CD14-positive monocyte (primary cell): ENCODE measurements at regions not wholly inside any gene's neighbourhood (a gene's known extent, or its start where the extent isn't known, plus 50 kb on each side); places are given as distances from the start of the nearest gene placed in this dataset.

Experiments
- DNase-seq, 3 donors: peaks; one replicate each; pipeline ENCODE4 v3.0.0-alpha.2; 2011 to 2022
- H2AFZ ChIP-seq: 2 replicates; pipeline ENCODE4 v1.6.0; 2012; ENCODE audit warnings: mild to moderate bottlenecking, low read depth, low read length, inconsistent platforms; ENCODE audit not compliant: insufficient read depth, poor library complexity, severe bottlenecking
- H3K27ac ChIP-seq, 2 donors: 1 replicate in 1 of 2; 2 replicates in 1 of 2; pipeline ENCODE4 v1.5.1; 2012 to 2013; ENCODE audit warnings: low read length in 2 of 2, control low read depth in 1 of 2, inconsistent platforms in 1 of 2, low read depth in 1 of 2, mild to moderate bottlenecking in 1 of 2
- H3K27me3 ChIP-seq, 2 donors: one replicate each; pipeline versions ENCODE4 v1.6.0 to v1.6.1; 2011 to 2013; ENCODE audit warnings: low read length in 2 of 2; ENCODE audit not compliant: control insufficient read depth in 2 of 2, insufficient read depth in 2 of 2
- H3K36me3 ChIP-seq, 2 donors: replicated peaks in 1 of 2; 1 replicate in 1 of 2; 2 replicates in 1 of 2; pipeline versions ENCODE4 v1.5.1 to v1.6.1; 2012 to 2013; ENCODE audit warnings: low read length in 2 of 2, control low read depth in 1 of 2, inconsistent platforms in 1 of 2, mild to moderate bottlenecking in 1 of 2; ENCODE audit not compliant: insufficient read depth in 2 of 2, control insufficient read depth in 1 of 2
- H3K4me1 ChIP-seq, 2 donors: 1 replicate in 1 of 2; 2 replicates in 1 of 2; pipeline versions ENCODE4 v1.5.1 to v1.6.1; 2012 to 2013; ENCODE audit warnings: low read length in 2 of 2, control low read depth in 1 of 2, inconsistent platforms in 1 of 2, mild to moderate bottlenecking in 1 of 2, moderate library complexity in 1 of 2; ENCODE audit not compliant: insufficient read depth in 2 of 2, control insufficient read depth in 1 of 2
- H3K4me2 ChIP-seq: replicated peaks from 2 replicates; pipeline ENCODE3; 2012; ENCODE audit warnings: low read length, moderate library complexity, mild to moderate bottlenecking; ENCODE audit not compliant: poor library complexity, severe bottlenecking; ENCODE audit errors: extremely low read depth
- H3K4me3 ChIP-seq, 3 experiments: fragments of 200-600 bp in 1 of 3; sonication (generic) in 1 of 3; replicated peaks in 1 of 3; 1 replicate in 2 of 3; 2 replicates in 1 of 3; pipeline ENCODE4 v1.5.1; 2011 to 2013; ENCODE audit warnings: low read length in 3 of 3, mild to moderate bottlenecking in 3 of 3, control low read depth in 2 of 3, low read depth in 2 of 3, inconsistent platforms in 1 of 3, moderate library complexity in 1 of 3
- H3K79me2 ChIP-seq: 2 replicates; pipeline ENCODE4 v1.6.0; 2012; ENCODE audit warnings: mild to moderate bottlenecking, control low read depth, inconsistent platforms, low read length, moderate library complexity; ENCODE audit not compliant: insufficient read depth
- H3K9ac ChIP-seq: 2 replicates; pipeline ENCODE4 v1.6.0; 2017; ENCODE audit warnings: low read length, mild to moderate bottlenecking; ENCODE audit not compliant: insufficient read depth, poor library complexity, severe bottlenecking
- H3K9me3 ChIP-seq, 2 donors: replicated peaks in 1 of 2; 1 replicate in 1 of 2; 2 replicates in 1 of 2; pipeline versions ENCODE4 v1.5.1 to v1.6.1; 2012 to 2013; ENCODE audit warnings: low read length in 2 of 2, control low read depth in 1 of 2; ENCODE audit not compliant: control insufficient read depth in 1 of 2, insufficient read depth in 1 of 2
- H4K20me1 ChIP-seq: 2 replicates; pipeline ENCODE4 v1.6.0; 2012; ENCODE audit warnings: mild to moderate bottlenecking, low read length, control low read depth, moderate library complexity; ENCODE audit not compliant: insufficient read depth
- H3K27ac Mint-ChIP-seq, 7 donors: one replicate each; pipeline ENCODE4 v1.8.0; 2020; ENCODE audit warnings: mild to moderate bottlenecking in 7 of 7, mixed read lengths in 7 of 7, moderate library complexity in 6 of 7, inconsistent platforms in 2 of 7
- H3K27me3 Mint-ChIP-seq, 3 donors: one replicate each; pipeline ENCODE4 v1.8.0; 2021 to 2022; ENCODE audit warnings: low read depth in 3 of 3, mild to moderate bottlenecking in 3 of 3, mixed read lengths in 3 of 3, moderate library complexity in 3 of 3, inconsistent platforms in 1 of 3
- H3K36me3 Mint-ChIP-seq, 2 donors: one replicate each; pipeline ENCODE4 v1.8.0; 2020; ENCODE audit warnings: mixed read lengths in 2 of 2, inconsistent platforms in 1 of 2, mild to moderate bottlenecking in 1 of 2
- H3K4me1 Mint-ChIP-seq: one replicate; pipeline ENCODE4 v1.8.0; 2020; ENCODE audit warnings: mild to moderate bottlenecking, mixed read lengths
- H3K4me3 Mint-ChIP-seq, 2 donors: one replicate each; pipeline ENCODE4 v1.8.0; 2020; ENCODE audit warnings: mild to moderate bottlenecking in 2 of 2, mixed read lengths in 2 of 2, moderate library complexity in 1 of 2
- H3K9me3 Mint-ChIP-seq, 7 donors: one replicate each; pipeline ENCODE4 v1.8.0; 2020 to 2022; ENCODE audit warnings: mixed read lengths in 7 of 7, mild to moderate bottlenecking in 6 of 7, moderate library complexity in 6 of 7, inconsistent platforms in 2 of 7
- WGBS: methylation state at CpG from one replicate; pipeline ENCODE4 v1.1.5; 2013; ENCODE audit warnings: missing lambda C conversion rate; ENCODE audit not compliant: insufficient coverage; 5-methylcytosine and 5-hydroxymethylcytosine counted together
- intact Hi-C, 2 donors: fragments of 100-400 bp; cut with micrococcal nuclease; formaldehyde crosslinking; loops; one replicate each; pipeline versions ENCODE4 v1.15.0 to v1.15.1; 2023
- TF ChIP-seq, protein P1 (sequence below): fragments of 200-600 bp; IDR thresholded peaks from one replicate; pipeline ENCODE4 v1.8.0; 2022; ENCODE audit warnings: antibody characterized with exemption, mild to moderate bottlenecking

DNA sequence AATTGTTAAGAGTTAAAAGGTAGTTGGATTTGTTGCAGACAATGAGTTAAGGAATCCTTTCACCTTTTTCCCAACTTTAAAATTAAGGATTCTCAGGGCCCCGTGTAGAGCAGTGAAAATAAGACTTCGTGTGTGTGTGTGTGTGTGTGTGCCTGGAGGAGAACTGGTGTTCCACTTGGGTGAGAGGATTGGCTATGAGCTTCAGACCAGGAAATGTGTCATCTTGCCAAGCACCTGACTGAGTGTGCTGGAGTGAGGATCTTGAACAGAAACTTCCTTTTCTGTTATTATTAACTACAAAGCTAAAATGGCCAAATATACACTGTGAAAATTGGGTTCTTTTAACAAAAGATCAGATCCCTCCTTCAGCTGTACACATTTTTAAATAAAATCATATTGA is 113.1 kb upstream of the VCX2 start:
- no peaks in the 10 kb centered on the region for H3K79me2 ChIP-seq
- DNase-seq, result no peak
- TF ChIP-seq, protein P1, sequence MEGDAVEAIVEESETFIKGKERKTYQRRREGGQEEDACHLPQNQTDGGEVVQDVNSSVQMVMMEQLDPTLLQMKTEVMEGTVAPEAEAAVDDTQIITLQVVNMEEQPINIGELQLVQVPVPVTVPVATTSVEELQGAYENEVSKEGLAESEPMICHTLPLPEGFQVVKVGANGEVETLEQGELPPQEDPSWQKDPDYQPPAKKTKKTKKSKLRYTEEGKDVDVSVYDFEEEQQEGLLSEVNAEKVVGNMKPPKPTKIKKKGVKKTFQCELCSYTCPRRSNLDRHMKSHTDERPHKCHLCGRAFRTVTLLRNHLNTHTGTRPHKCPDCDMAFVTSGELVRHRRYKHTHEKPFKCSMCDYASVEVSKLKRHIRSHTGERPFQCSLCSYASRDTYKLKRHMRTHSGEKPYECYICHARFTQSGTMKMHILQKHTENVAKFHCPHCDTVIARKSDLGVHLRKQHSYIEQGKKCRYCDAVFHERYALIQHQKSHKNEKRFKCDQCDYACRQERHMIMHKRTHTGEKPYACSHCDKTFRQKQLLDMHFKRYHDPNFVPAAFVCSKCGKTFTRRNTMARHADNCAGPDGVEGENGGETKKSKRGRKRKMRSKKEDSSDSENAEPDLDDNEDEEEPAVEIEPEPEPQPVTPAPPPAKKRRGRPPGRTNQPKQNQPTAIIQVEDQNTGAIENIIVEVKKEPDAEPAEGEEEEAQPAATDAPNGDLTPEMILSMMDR, result no peak
- no peaks in the 10 kb centered on the region for H3K36me3 ChIP-seq
- H4K20me1 ChIP-seq, result no peaks in the 10 kb centered on the region
- Mint-ChIP-seq H3K36me3 (no peaks in the 10 kb centered on the region), H3K4me3 (no peak overlapping the region), H3K27ac (no peak overlapping the region), H3K27me3 (peaks cover 0 to 2% (median 0%) of the 10 kb centered on the region in 3 donors), H3K4me1 (no peaks in the 10 kb centered on the region), H3K9me3 (peaks cover 0 to 2% (median 0%) of the 10 kb centered on the region in 7 donors)
- H3K4me3 ChIP-seq, result no peak overlapping the region
- H3K9ac ChIP-seq, result no peak overlapping the region
- no peaks in the 10 kb centered on the region for H3K4me1 ChIP-seq
- intact Hi-C loops, result no loop called here
- WGBS, result no CpG with 5 or more reads among the region's 2 CpGs
- no peaks in the 10 kb centered on the region for H3K9me3 ChIP-seq
- no peak overlapping the region for H2AFZ ChIP-seq
- H3K27me3 ChIP-seq, result no peaks in the 10 kb centered on the region
- H3K27ac ChIP-seq, result no peak overlapping the region
- no peak overlapping the region for H3K4me2 ChIP-seq

DNA sequence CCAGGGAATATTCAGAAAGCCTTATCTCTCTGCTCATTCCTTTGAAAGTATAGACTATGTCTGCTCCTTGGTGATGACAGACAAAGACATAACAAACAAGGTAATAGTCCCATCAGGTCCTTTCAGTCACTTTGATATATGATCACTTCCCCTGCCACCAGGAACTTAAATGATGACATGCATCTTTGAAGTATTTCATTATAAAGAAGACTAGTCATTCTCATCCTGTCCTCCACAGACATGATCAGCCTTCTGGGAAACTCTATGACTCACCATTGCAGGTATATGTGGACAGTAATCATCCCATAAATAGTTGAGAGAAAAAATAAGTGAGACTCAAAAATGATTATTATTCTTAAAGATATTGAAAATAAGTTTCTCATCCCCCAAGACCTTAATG is 117.5 kb upstream of the VCX2 start:
- Histone ChIP-seq H2AFZ (no peak overlapping the region), H3K4me1 (no peaks in the 10 kb centered on the region), H3K27me3 (no peaks in the 10 kb centered on the region), H3K9ac (no peak overlapping the region), H3K9me3 (peaks cover 3 to 9% of the 10 kb centered on the region in 2 donors), H4K20me1 (no peaks in the 10 kb centered on the region), H3K36me3 (no peaks in the 10 kb centered on the region), H3K27ac (no peak overlapping the region), H3K4me3 (no peak overlapping the region), H3K4me2 (no peak overlapping the region), H3K79me2 (no peaks in the 10 kb centered on the region)
- no peak overlapping the region for H3K27ac Mint-ChIP-seq
- intact Hi-C loops, result no loop called here
- H3K9me3 Mint-ChIP-seq, result peaks cover 0 to 7% (median 4%) of the 10 kb centered on the region in 7 donors
- H3K4me3 Mint-ChIP-seq, result no peak overlapping the region
- DNase-seq, result no peak
- H3K36me3 Mint-ChIP-seq, result no peaks in the 10 kb centered on the region
- TF ChIP-seq, protein P1, result no peak
- H3K27me3 Mint-ChIP-seq, result peaks cover 0 to 2% (median 0%) of the 10 kb centered on the region in 3 donors
- no peaks in the 10 kb centered on the region for H3K4me1 Mint-ChIP-seq
